Adrenal gland (tissue), 5 donors: ENCODE measurements at regions not wholly inside any gene's neighbourhood (a gene's known extent, or its start where the extent isn't known, plus 50 kb on each side); places are given as distances from the start of the nearest gene placed in this dataset.

Experiments used
- CTCF ChIP-seq, 6 experiments: fragments of 450-650 bp in 4 of 6; fragments of 200-600 bp in 2 of 6; sonication (generic) in 1 of 6; IDR thresholded peaks; 1 replicate in 5 of 6; 2 replicates in 1 of 6; pipeline versions ENCODE4 v1.5.1 to v1.8.0; 2016 to 2021; ENCODE audit warnings: antibody characterized with exemption in 6 of 6, mild to moderate bottlenecking in 2 of 6, moderate library complexity in 1 of 6
- POLR2A ChIP-seq, 2 donors: fragments of 450-650 bp; IDR thresholded peaks; one replicate each; pipeline ENCODE4 v1.6.1; 2017; ENCODE audit warnings: antibody characterized with exemption in 2 of 2, mild to moderate bottlenecking in 2 of 2, moderate library complexity in 1 of 2
- donor health status: DM: no; HTN: no; CAD: no.

DNA sequence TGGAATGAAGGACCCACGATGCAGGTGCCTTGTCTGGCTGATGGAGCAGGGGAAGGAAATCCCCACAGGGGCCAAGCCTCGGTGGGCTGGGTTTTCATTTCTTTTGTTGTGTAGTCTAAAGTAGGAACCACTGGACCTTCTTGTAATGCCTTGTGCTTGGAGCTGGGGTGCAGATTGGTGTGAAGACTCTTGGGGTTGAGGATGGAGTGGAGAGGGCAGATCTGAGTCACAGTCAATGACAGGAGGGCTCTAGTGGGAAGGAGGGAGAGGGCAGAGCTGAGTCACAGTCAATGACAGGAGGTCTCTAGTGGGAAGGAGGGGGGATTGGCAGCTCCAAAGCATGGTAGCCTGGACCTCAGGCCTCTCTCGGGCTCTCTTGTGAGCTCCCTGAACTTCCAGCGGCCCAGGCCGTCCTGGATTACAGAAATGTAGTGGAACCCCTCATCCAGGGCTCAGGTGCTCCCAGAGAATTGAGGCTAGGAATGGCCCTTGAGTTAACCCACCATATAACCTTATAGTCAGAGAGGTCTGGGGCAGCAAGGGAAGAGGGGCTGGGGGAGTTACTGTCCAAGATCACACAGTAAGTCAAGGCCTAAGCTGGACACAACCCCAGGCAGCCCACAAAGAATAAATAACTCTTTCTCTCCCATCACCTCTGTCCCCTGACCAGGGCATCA is 313.8 kb downstream of the MATN1 start:
- TF ChIP-seq CTCF (IDR thresholded peaks at IDR 0.05) (no peak), POLR2A (IDR thresholded peaks at IDR 0.05) (no peak)
